Stimulated activated CD4-positive, alpha-beta T cell treated with anti-CD3 and anti-CD28 coated beads, Interleukin-4, amount 100 ng/mL, for 24 hours (primary cell): ENCODE measurements at regions not wholly inside any gene's neighbourhood (a gene's known extent, or its start where the extent isn't known, plus 50 kb on each side); places are given as distances from the start of the nearest gene placed in this dataset.
"Not testable (repeated sequence)": the region's sequence is repeated elsewhere in the genome, so short reads cannot be mapped to it uniquely, and the experiment has no call there.

Source experiments
- DNase-seq: peaks from one replicate; pipeline ENCODE4 v3.0.0-alpha.2; 2020

GRCh38 chr20:29566901-29567635 is 1690.4 kb upstream of the DEFB115 start:
- not testable (repeated sequence) for DNase-seq

- DNase-seq, result not testable (repeated sequence)
Observed at GRCh38 chr20:29567671-29568070, 1689.8 kb upstream of the DEFB115 start.

- DNase-seq, result not testable (repeated sequence)
Observed at GRCh38 chr20:29570126-29570525, 1687.3 kb upstream of the DEFB115 start.

GRCh38 chr20:29589530-29589929 is 1667.9 kb upstream of the DEFB115 start:
- not testable (repeated sequence) for DNase-seq

- DNase-seq, result not testable (repeated sequence)
Observed at GRCh38 chr20:29604163-29604562, 1653.3 kb upstream of the DEFB115 start.

GRCh38 chr20:29606171-29606570 is 1651.3 kb upstream of the DEFB115 start:
- not testable (repeated sequence) for DNase-seq

GRCh38 chr20:29629395-29629794 is 1628.1 kb upstream of the DEFB115 start:
- DNase-seq, result not testable (repeated sequence)
